ENCODE measurements at regions not wholly inside any gene's neighbourhood (a gene's known extent, or its start where the extent isn't known, plus 50 kb on each side); places are given as distances from the start of the nearest gene placed in this dataset.

DNA sequence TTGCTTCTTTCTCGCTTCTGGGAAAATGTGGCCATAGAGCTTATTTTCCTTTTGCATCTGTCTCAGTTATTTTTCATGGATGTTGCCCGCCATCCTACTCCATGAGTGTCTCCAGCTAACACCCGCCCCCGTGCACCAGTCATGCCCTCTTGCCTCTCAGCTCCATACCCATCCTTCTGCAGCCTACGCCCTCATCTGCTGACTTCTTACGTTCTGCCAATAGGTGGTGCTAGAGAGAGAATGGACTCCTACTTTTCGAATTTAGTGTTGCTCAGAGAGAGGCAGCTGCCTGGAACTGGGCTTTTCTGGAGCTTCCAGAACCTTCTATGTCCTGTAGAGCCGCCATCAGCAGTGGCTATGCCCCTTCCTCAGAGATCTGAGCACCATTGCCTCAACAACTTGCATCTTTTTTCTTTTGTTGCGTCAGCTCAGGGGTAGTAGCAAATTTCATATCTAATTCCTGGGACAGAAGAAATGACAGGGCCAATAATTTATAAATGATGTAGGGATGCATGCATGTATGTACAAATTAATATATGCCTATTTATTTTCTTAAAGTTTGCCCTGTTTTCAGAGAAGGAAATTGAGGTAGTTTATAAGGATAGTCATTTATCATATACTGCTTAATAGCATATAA, 119.7 kb upstream of the MYOCD start:
- H3K36me3 Mint-ChIP-seq, result no peaks in the 10 kb centered on the region
- no peaks in the 10 kb centered on the region; the same call in 1 of the 2 replicates for H3K4me1 Mint-ChIP-seq
- ATAC-seq (peak; percentile 96), DNase-seq (ENCODE audit: low spot score) (peak; percentile 49)
- CTCF ChIA-PET, result interaction anchor here (0.5 to 6.3 kb wide), 58 partner anchors 8 to 1892 kb away, joined by 3 to 75 read pairs (median 4); partner anchors contain the start of gene MYOCD
- H3K27ac Mint-ChIP-seq, result no peak overlapping the region
- TF ChIP-seq FOXP4 (CRISPR knock-in tag; IDR thresholded peaks at IDR 0.05) (no peak), CTCF (IDR thresholded peaks at IDR 0.05) (peak; percentile 69), ZBTB21 (CRISPR knock-in tag; IDR thresholded peaks at IDR 0.05; ENCODE audit: borderline replicate concordance) (no peak)
- POLR2A ChIA-PET, result interaction anchor here (1.1 kb wide), 1 partner anchor 120 kb away, joined by 3 read pairs; the partner anchor contains the start of gene MYOCD
- H3K4me3 Mint-ChIP-seq, result no peak overlapping the region
- H3K9me3 Mint-ChIP-seq, result peaks cover 7% of the 10 kb centered on the region
- no peaks in the 10 kb centered on the region; the same call in 1 of the 2 replicates for H3K27me3 Mint-ChIP-seq (ENCODE audit: low read depth)

DNA sequence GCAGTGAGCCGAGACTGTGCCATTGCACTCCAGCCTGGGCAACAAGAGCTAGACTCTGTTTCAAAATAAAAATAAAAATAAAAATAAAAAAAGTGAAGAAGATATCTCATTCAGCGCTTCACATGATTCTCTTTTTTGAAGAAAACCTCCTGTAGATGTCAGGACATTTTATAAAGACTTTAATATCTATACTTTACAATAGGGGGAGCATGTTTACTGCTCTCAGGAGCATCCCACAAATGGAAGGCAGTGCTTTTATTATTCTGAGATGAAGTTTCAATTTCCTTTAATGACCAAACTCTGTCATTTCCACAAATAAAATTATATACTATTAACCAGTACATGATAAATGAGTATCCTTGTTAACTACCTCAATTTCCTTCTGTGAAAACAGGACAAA, 118.7 kb upstream of the MYOCD start:
- H3K4me3 Mint-ChIP-seq, result no peak overlapping the region
- H3K36me3 Mint-ChIP-seq, result no peaks in the 10 kb centered on the region
- ChIA-PET CTCF (interaction anchor here (1.7 to 6.3 kb wide), 5 partner anchors 11 to 195 kb away, joined by 5 to 75 read pairs (median 22); partner anchors contain the start of gene MYOCD), POLR2A (no interaction called here)
- H3K4me1 Mint-ChIP-seq, result no peaks in the 10 kb centered on the region; the same call in 1 of the 2 replicates
- no peak overlapping the region for H3K27ac Mint-ChIP-seq
- H3K9me3 Mint-ChIP-seq, result peaks cover 7% of the 10 kb centered on the region
- H3K27me3 Mint-ChIP-seq (ENCODE audit: low read depth), result no peaks in the 10 kb centered on the region; the same call in 1 of the 2 replicates
- ATAC-seq (no peak), DNase-seq (ENCODE audit: low spot score) (no peak)
- TF ChIP-seq, protein P1, sequence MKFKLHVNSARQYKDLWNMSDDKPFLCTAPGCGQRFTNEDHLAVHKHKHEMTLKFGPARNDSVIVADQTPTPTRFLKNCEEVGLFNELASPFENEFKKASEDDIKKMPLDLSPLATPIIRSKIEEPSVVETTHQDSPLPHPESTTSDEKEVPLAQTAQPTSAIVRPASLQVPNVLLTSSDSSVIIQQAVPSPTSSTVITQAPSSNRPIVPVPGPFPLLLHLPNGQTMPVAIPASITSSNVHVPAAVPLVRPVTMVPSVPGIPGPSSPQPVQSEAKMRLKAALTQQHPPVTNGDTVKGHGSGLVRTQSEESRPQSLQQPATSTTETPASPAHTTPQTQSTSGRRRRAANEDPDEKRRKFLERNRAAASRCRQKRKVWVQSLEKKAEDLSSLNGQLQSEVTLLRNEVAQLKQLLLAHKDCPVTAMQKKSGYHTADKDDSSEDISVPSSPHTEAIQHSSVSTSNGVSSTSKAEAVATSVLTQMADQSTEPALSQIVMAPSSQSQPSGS (CRISPR knock-in tag; IDR thresholded peaks at IDR 0.05; ENCODE audit: borderline replicate concordance, low read depth), result no peak
- TF ChIP-seq NR1H2 (CRISPR knock-in tag; IDR thresholded peaks at IDR 0.05) (no peak), ZNF219 (CRISPR knock-in tag; IDR thresholded peaks at IDR 0.05; ENCODE audit: borderline replicate concordance) (no peak), PRDM15 (CRISPR knock-in tag; IDR thresholded peaks at IDR 0.05) (no peak), CDX4 (CRISPR knock-in tag; IDR thresholded peaks at IDR 0.05; ENCODE audit: borderline replicate concordance) (no peak), IRF1 (CRISPR knock-in tag; IDR thresholded peaks at IDR 0.05) (no peak), ZBTB43 (CRISPR knock-in tag; IDR thresholded peaks at IDR 0.05) (no peak), FOXJ3 (CRISPR knock-in tag; IDR thresholded peaks at IDR 0.05; ENCODE audit: borderline replicate concordance) (no peak), ZNF396 (CRISPR knock-in tag; IDR thresholded peaks at IDR 0.05; ENCODE audit: borderline replicate concordance) (no peak), HMGA2 (CRISPR knock-in tag; IDR thresholded peaks at IDR 0.05) (no peak), NFE2L1 (CRISPR knock-in tag; IDR thresholded peaks at IDR 0.05) (no peak), GRHL2 (CRISPR knock-in tag; IDR thresholded peaks at IDR 0.05; ENCODE audit: insufficient replicate concordance, severe bottlenecking) (no peak), ZNF317 (CRISPR knock-in tag; IDR thresholded peaks at IDR 0.05; ENCODE audit: borderline replicate concordance, low read depth) (no peak), SOX15 (CRISPR knock-in tag; IDR thresholded peaks at IDR 0.05) (no peak)
- TF ChIP-seq, protein P2, sequence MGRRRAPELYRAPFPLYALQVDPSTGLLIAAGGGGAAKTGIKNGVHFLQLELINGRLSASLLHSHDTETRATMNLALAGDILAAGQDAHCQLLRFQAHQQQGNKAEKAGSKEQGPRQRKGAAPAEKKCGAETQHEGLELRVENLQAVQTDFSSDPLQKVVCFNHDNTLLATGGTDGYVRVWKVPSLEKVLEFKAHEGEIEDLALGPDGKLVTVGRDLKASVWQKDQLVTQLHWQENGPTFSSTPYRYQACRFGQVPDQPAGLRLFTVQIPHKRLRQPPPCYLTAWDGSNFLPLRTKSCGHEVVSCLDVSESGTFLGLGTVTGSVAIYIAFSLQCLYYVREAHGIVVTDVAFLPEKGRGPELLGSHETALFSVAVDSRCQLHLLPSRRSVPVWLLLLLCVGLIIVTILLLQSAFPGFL (CRISPR knock-in tag; IDR thresholded peaks at IDR 0.05; ENCODE audit: borderline replicate concordance), result no peak
- TF ChIP-seq, protein P3, sequence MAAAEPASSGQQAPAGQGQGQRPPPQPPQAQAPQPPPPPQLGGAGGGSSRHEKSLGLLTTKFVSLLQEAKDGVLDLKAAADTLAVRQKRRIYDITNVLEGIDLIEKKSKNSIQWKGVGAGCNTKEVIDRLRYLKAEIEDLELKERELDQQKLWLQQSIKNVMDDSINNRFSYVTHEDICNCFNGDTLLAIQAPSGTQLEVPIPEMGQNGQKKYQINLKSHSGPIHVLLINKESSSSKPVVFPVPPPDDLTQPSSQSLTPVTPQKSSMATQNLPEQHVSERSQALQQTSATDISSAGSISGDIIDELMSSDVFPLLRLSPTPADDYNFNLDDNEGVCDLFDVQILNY (CRISPR knock-in tag; IDR thresholded peaks at IDR 0.05), result no peak

All from WTC11 (cell line).